ENCODE measurements at regions not wholly inside any gene's neighbourhood (a gene's known extent, or its start where the extent isn't known, plus 50 kb on each side); places are given as distances from the start of the nearest gene placed in this dataset.
"Not testable (repeated sequence)": the region's sequence is repeated elsewhere in the genome, so short reads cannot be mapped to it uniquely, and the experiment has no call there.

GRCh38 chr15:44817797-44818196, 81.5 kb downstream of the TRIM69 start:
- DNase-seq (ENCODE audit: low read depth): not testable (repeated sequence)

DNA sequence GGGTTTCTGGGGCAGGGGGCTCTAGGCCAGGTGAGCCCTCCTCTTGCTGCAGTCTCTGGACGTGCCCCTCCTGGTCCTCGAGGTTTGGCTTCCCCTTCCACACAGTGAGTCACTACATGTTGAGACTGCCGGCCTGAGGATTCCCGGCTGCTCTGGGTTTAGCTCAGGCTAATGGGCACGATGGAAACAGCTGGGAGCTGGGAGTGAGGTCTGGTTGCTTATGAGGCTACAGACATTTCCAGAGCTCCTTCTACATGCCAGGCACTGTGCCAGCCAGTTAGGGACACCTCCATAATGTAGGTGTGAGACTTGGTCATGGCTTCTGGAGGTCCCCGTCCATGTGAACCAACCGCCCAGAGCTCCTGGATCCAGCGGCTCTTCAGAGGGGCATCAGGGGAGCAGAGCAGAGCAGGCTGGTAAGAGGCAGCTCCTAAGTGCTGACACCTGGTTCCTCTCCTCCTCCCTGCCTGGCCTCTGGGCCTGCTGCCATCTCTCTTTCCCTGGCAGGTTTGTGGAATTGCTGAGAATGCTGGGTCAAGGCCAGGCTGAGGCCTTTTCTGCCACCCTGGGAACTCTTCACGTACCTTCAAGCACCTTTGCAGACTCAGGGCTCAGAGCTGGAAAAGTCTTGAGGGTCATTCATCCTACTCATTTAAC, 83.1 kb downstream of the TRIM69 start:
- DNase-seq (ENCODE audit: low read depth): not testable (repeated sequence)

DNA sequence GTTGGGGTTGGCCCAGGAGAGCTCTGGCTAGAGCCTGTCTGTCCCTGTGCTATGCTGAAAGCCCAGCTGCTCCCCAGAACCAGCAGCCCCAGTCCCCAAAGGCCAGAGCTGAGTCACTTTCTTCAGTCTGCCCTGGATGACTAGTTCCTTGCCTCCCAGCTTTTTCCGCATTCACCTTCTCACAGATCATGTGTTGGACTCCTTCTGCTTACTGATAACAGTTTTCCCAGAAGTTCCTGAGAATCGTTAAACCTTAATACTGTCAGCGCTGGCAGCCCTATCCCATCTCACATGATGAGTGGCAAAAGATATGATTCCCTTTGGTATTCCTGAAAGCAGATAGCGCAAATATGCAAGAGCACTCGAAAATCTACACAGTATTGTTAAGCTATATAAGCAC, 84.2 kb downstream of the TRIM69 start:
- DNase-seq (ENCODE audit: low read depth): not testable (repeated sequence)

GRCh38 chr15:44820967-44821366, 84.6 kb downstream of the TRIM69 start:
- DNase-seq (ENCODE audit: low read depth): not testable (repeated sequence)

- DNase-seq (ENCODE audit: low read depth): not testable (repeated sequence)
Observed at GRCh38 chr15:44824277-44825145, 88.2 kb downstream of the TRIM69 start.

GRCh38 chr15:44826583-44826982, 90.3 kb downstream of the TRIM69 start:
- not testable (repeated sequence) for DNase-seq (ENCODE audit: low read depth)

GRCh38 chr15:44828229-44828914, 92.0 kb downstream of the TRIM69 start:
- not testable (repeated sequence) for DNase-seq (ENCODE audit: low read depth)

GRCh38 chr15:44829150-44829549, 92.8 kb downstream of the TRIM69 start:
- DNase-seq (ENCODE audit: low read depth): not testable (repeated sequence)

- not testable (repeated sequence) for DNase-seq (ENCODE audit: low read depth)
Observed at GRCh38 chr15:44830692-44831408, 94.5 kb downstream of the TRIM69 start.

GRCh38 chr15:44831409-44831741, 95.0 kb downstream of the TRIM69 start:
- DNase-seq (ENCODE audit: low read depth): not testable (repeated sequence)

GRCh38 chr15:44832133-44832532, 95.8 kb downstream of the TRIM69 start:
- DNase-seq (ENCODE audit: low read depth): not testable (repeated sequence)

- not testable (repeated sequence) for DNase-seq (ENCODE audit: low read depth)
Observed at GRCh38 chr15:44833081-44833480, 96.8 kb downstream of the TRIM69 start.

DNA sequence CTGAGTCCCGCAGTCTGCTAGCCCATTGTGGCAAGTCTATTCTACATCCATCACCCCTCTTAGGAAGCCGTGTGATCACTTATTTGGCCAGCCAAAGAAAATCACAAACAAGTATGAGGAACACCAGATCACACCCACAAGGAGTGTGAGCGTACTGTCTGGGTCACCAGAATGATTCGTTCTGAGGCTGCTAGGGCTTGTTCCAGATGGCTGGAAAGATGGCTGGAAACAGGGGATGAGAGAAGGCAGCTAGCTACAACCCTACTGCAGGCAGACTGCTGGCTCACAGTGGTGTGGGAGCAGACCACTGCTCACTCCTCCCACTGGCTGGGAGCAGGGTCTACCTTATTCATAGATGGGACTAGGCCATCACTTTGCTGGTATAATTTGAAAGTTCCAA, 97.4 kb downstream of the TRIM69 start:
- not testable (repeated sequence) for DNase-seq (ENCODE audit: low read depth)

- DNase-seq (ENCODE audit: low read depth): not testable (repeated sequence)
Observed at GRCh38 chr15:44835082-44835481, 98.8 kb downstream of the TRIM69 start.

- DNase-seq (ENCODE audit: low read depth): no peak
Observed at GRCh38 chr15:44836094-44836493, 99.8 kb downstream of the TRIM69 start.

GRCh38 chr15:44838929-44839328, 102.6 kb downstream of the TRIM69 start:
- DNase-seq (ENCODE audit: low read depth): peak; percentile 44

DNA sequence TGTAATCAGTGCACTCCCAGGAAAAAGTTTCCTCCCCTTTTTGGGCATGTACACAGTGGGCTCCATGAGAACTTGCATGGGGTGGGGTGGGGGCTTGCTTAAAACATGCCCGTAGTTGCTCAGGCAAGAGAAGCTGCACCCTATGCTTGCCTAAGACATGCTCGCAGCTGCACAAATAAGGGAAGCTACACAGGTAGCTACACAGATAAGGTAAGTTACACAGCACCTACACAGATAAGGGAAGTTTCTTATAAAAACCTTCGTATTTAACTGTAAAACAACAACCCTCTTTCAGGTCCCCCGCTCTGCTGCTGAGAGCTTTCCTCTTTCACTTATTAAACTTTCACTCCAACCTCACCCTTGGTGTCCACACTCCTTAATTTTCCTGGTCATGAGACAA, 105.4 kb downstream of the TRIM69 start:
- not testable (repeated sequence) for DNase-seq (ENCODE audit: low read depth)

DNA sequence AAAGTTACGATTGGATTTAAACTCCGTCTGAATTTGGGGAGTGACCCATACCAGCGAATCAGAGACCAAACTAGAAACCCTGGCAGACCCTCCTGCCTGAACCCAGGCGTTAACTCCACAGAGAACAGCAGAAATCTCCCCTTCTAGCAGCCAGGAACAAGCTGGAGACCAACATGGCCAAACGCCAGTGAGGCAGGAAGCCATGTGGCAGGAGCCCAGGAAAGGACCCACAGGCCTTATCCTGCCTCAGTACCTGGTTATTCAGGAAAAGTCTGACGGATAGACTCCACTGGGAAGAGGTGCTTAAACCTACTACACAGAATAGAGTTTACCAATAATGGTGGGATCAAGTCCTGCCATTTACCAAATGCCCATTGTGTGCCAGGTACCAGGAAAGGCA, 106.6 kb downstream of the TRIM69 start:
- DNase-seq (ENCODE audit: low read depth): not testable (repeated sequence)

GRCh38 chr15:44844936-44845335, 108.6 kb downstream of the TRIM69 start:
- DNase-seq (ENCODE audit: low read depth): not testable (repeated sequence)

DNA sequence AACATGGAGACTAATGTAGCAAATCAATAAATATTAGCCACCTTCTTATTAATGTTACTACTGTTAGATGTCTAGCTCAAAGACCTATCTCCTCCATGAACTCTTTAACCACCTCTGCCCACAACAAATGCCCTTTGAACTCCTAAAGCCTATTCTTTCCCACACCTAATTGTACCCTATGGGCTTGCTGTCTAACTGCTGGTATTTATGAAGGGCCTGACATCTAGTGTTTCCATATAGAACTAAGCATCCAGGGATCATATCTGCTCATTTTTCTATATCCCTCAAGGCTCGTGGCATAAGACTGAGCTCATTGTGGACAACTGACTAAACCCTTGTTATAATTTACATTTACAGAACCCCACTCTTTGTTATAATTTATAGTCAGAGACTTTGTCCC, 109.8 kb downstream of the TRIM69 start:
- DNase-seq (ENCODE audit: low read depth): not testable (repeated sequence)

DNA sequence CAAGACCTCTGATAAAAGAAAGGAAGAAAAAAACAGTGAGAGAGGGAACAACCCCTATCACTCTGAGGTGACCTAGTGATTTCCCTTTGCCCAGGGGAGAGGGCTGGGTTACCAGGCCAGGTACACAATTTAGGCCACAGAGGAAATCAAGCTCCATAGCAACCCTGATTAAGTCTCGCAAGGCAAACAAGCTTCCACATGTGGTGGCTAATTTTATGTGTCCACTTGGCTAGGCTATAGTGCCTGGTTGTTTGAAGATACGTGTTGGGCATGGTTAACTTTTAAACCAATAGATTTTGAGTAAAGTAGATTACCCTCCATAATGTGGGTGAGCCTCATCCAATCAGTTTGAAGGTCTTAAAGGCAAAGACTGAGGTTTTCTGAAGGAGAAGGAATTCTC, 108.9 kb upstream of the TERB2 start:
- DNase-seq (ENCODE audit: low read depth): not testable (repeated sequence)

DNA sequence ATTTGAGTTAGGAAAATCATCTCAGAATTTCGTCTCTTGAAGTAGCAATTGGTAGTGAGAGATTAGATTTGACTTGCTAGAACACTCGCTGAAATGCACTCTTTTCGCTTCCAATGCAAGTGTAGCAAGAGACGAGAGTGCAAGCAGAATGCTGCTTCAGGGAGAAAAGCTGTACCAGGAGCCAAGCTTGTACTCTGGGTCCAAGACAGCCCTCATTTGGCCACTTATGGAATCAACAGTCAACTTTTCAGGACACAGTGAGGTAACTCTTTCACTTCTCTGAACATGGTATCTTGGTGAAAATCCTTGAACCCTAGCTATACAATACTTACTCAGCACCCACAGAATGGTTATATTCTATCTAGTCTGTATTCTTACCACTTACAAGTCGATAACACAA, 107.6 kb upstream of the TERB2 start:
- not testable (repeated sequence) for DNase-seq (ENCODE audit: low read depth)

All from EH (cell line).